HepG2 (cell line): ENCODE measurements at regions not wholly inside any gene's neighbourhood (a gene's known extent, or its start where the extent isn't known, plus 50 kb on each side); places are given as distances from the start of the nearest gene placed in this dataset.

Experiments used
- ATF1 ChIP-seq: IDR thresholded peaks from 2 replicates; pipeline ENCODE4 v1.6.1; 2016; ENCODE audit warnings: mild to moderate bottlenecking, control low read depth
- HMG20B ChIP-seq: conservative IDR thresholded peaks from 2 replicates; pipeline ENCODE4 v1.6.1; 2016; ENCODE audit warnings: missing genetic modification reagents, missing compliant biosample characterization
- TF ChIP-seq, protein P1 (sequence below): IDR thresholded peaks from 2 replicates; pipeline ENCODE4 v1.6.1; 2012; ENCODE audit warnings: inconsistent platforms
- TF ChIP-seq, protein P2 (sequence below): sonication (generic); formaldehyde crosslinking; IDR thresholded peaks from 2 replicates; pipeline ENCODE4 v1.8.0; 2022; ENCODE audit warnings: low read depth, missing genetic modification reagents
- TF ChIP-seq, protein P3 (sequence below): sonication (generic); formaldehyde crosslinking; IDR thresholded peaks from 2 replicates; pipeline ENCODE4 v1.4.0; 2020; ENCODE audit warnings: missing genetic modification reagents
- TF ChIP-seq, protein P4 (sequence below): sonication (generic); formaldehyde crosslinking; IDR thresholded peaks from 2 replicates; pipeline ENCODE4 v1.5.0; 2020; ENCODE audit warnings: mild to moderate bottlenecking, missing genetic modification reagents, moderate library complexity

DNA sequence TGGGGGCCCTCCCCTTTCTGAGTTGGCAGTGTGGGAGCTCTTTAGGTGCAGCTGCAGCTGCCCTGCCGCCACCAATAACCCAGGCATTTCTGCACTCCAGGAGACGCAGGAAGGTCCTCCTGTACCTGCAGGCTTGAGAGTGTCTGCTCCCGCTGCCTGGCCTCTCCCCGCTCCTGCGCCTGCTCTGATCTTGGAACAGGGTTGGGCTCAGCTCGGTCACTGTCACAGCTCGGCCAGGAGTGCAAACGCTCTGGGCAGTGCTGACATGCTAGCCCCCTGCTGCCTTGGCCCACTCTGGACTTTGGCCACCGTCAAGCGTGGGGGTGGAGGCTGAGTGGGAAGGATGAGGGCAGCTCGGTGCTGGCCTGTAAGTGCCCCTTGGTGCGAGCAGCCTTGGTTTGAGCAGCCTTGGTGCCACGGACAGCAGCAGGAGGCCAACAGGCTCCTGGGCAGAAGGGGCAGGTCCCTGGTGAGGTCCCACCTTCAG is 738.1 kb upstream of the GJE1 start:
- TF ChIP-seq HMG20B (CRISPR knock-in tag) (no peak), ATF1 (CRISPR knock-in tag) (no peak)
- TF ChIP-seq, protein P1, sequence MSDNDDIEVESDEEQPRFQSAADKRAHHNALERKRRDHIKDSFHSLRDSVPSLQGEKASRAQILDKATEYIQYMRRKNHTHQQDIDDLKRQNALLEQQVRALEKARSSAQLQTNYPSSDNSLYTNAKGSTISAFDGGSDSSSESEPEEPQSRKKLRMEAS = peak; percentile 50
- TF ChIP-seq, protein P2, sequence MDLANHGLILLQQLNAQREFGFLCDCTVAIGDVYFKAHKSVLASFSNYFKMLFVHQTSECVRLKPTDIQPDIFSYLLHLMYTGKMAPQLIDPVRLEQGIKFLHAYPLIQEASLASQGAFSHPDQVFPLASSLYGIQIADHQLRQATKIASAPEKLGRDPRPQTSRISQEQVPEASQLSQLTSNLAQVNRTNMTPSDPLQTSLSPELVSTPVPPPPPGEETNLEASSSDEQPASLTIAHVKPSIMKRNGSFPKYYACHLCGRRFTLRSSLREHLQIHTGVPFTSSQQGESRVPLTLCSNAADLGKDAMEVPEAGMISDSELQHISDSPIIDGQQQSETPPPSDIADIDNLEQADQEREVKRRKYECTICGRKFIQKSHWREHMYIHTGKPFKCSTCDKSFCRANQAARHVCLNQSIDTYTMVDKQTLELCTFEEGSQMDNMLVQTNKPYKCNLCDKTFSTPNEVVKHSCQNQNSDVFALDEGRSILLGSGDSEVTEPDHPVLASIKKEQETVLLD = no peak
- TF ChIP-seq, protein P3, sequence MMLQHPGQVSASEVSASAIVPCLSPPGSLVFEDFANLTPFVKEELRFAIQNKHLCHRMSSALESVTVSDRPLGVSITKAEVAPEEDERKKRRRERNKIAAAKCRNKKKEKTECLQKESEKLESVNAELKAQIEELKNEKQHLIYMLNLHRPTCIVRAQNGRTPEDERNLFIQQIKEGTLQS (CRISPR knock-in tag) = no peak
- TF ChIP-seq, protein P4, sequence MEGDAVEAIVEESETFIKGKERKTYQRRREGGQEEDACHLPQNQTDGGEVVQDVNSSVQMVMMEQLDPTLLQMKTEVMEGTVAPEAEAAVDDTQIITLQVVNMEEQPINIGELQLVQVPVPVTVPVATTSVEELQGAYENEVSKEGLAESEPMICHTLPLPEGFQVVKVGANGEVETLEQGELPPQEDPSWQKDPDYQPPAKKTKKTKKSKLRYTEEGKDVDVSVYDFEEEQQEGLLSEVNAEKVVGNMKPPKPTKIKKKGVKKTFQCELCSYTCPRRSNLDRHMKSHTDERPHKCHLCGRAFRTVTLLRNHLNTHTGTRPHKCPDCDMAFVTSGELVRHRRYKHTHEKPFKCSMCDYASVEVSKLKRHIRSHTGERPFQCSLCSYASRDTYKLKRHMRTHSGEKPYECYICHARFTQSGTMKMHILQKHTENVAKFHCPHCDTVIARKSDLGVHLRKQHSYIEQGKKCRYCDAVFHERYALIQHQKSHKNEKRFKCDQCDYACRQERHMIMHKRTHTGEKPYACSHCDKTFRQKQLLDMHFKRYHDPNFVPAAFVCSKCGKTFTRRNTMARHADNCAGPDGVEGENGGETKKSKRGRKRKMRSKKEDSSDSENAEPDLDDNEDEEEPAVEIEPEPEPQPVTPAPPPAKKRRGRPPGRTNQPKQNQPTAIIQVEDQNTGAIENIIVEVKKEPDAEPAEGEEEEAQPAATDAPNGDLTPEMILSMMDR = no peak
